A549 (cell line): ENCODE measurements at regions not wholly inside any gene's neighbourhood (a gene's known extent, or its start where the extent isn't known, plus 50 kb on each side); places are given as distances from the start of the nearest gene placed in this dataset.

Experiments used
- CEBPB ChIP-seq, 2 experiments: fragments of >200 bp in 1 of 2; sonication (Bioruptor Twin) in 1 of 2; formaldehyde crosslinking in 1 of 2; IDR thresholded peaks; 2 replicates each; pipeline ENCODE4 v1.6.1; 2012 to 2016
- EP300 ChIP-seq, 2 experiments: fragments of >200 bp; sonication (Bioruptor Twin); formaldehyde crosslinking; IDR thresholded peaks; 2 replicates in 1 of 2; 3 replicates in 1 of 2; pipeline ENCODE4 v1.6.1; 2016 to 2017
- HOXB5 ChIP-seq: fragments of 250-450 bp; sonication (Bioruptor Pico); IDR thresholded peaks from 2 replicates; pipeline ENCODE4 v1.5.0; 2020; ENCODE audit warnings: mild to moderate bottlenecking, moderate library complexity
- KDM1A ChIP-seq: fragments of 200-600 bp; sonication (generic); IDR thresholded peaks from 2 replicates; pipeline ENCODE4 v1.6.1; 2016; ENCODE audit warnings: low read depth, mild to moderate bottlenecking
- KDM5A ChIP-seq: fragments of 200-600 bp; sonication (generic); IDR thresholded peaks from 2 replicates; pipeline ENCODE4 v1.6.1; 2016; ENCODE audit warnings: antibody characterized with exemption, mild to moderate bottlenecking
- POLR2A ChIP-seq: IDR thresholded peaks from 2 replicates; pipeline ENCODE4 v1.6.1; 2012; ENCODE audit warnings: mild to moderate bottlenecking, low read length
- SMC3 ChIP-seq: fragments of >200 bp; sonication (Bioruptor Twin); formaldehyde crosslinking; IDR thresholded peaks from 3 replicates; pipeline ENCODE4 v1.6.1; 2018; ENCODE audit warnings: inconsistent platforms
- SREBF2 ChIP-seq: fragments of 450-650 bp; IDR thresholded peaks from 2 replicates; pipeline ENCODE4 v1.6.1; 2014; ENCODE audit warnings: mild to moderate bottlenecking, moderate library complexity
- TF ChIP-seq, protein P1 (sequence below): fragments of 250-450 bp; sonication (Bioruptor Pico); IDR thresholded peaks from 2 replicates; pipeline ENCODE4 v1.5.0; 2020; ENCODE audit warnings: low read depth, mild to moderate bottlenecking, moderate library complexity
- TF ChIP-seq, protein P2 (sequence below): fragments of >200 bp; sonication (Bioruptor Twin); formaldehyde crosslinking; IDR thresholded peaks from 3 replicates; pipeline ENCODE4 v1.5.1; 2016
- TF ChIP-seq, protein P3 (sequence below): IDR thresholded peaks from 2 replicates; pipeline ENCODE4 v1.6.1; 2012

DNA sequence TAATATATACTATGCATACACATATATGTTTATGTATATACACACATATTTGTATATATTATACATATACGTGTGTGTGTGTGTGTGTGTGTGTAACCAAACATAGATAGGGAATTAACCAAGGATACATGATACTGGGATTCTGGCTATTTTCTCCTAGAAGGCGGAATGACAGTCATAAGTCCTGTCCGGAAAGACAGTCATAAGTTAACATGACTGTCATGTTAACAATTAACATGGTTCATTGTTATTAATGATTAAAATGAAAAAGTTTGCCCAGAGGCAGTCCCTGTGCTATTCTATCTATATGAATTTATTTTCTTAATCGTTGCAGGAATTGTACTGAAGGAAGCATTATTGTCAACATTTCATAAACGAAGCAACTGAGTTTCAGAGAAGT, 450.7 kb upstream of the NXPH2 start:
- TF ChIP-seq, protein P1, sequence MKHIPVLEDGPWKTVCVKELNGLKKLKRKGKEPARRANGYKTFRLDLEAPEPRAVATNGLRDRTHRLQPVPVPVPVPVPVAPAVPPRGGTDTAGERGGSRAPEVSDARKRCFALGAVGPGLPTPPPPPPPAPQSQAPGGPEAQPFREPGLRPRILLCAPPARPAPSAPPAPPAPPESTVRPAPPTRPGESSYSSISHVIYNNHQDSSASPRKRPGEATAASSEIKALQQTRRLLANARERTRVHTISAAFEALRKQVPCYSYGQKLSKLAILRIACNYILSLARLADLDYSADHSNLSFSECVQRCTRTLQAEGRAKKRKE (CRISPR knock-in tag) = no peak
- TF ChIP-seq, protein P2, sequence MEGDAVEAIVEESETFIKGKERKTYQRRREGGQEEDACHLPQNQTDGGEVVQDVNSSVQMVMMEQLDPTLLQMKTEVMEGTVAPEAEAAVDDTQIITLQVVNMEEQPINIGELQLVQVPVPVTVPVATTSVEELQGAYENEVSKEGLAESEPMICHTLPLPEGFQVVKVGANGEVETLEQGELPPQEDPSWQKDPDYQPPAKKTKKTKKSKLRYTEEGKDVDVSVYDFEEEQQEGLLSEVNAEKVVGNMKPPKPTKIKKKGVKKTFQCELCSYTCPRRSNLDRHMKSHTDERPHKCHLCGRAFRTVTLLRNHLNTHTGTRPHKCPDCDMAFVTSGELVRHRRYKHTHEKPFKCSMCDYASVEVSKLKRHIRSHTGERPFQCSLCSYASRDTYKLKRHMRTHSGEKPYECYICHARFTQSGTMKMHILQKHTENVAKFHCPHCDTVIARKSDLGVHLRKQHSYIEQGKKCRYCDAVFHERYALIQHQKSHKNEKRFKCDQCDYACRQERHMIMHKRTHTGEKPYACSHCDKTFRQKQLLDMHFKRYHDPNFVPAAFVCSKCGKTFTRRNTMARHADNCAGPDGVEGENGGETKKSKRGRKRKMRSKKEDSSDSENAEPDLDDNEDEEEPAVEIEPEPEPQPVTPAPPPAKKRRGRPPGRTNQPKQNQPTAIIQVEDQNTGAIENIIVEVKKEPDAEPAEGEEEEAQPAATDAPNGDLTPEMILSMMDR = no peak
- TF ChIP-seq POLR2A = no peak
- no peak for TF ChIP-seq SREBF2
- TF ChIP-seq, protein P3, sequence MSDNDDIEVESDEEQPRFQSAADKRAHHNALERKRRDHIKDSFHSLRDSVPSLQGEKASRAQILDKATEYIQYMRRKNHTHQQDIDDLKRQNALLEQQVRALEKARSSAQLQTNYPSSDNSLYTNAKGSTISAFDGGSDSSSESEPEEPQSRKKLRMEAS = no peak
- no peak for TF ChIP-seq HOXB5
- no peak for TF ChIP-seq KDM5A
- TF ChIP-seq EP300 (IDR thresholded peaks at IDR 0.05) = no peak
- TF ChIP-seq KDM1A = no peak
- no peak for TF ChIP-seq SMC3
- no peak for TF ChIP-seq CEBPB (IDR thresholded peaks at IDR 0.05)
